Caco-2 (cell line): ENCODE measurements at regions not wholly inside any gene's neighbourhood (a gene's known extent, or its start where the extent isn't known, plus 50 kb on each side); places are given as distances from the start of the nearest gene placed in this dataset.

Experiments
- BruUV-seq: library from RNA; stranded (reverse); fragments of 400-500 nt; replicated peaks from 2 replicates; lab custom pipeline; 2021; lab: Mats Ljungman, UMichigan
- CTCF ChIA-PET: fragments of 300-600 bp; sonication (Branson Sonifier 250); formaldehyde crosslinking; loops from one replicate; lab custom pipeline; 2022; ENCODE audit warnings: antibody characterized with exemption; lab: Charles Lee
- POLR2A ChIA-PET: fragments of 300-600 bp; sonication (Branson Sonifier 250); formaldehyde crosslinking; loops from one replicate; lab custom pipeline; 2022; ENCODE audit warnings: antibody characterized with exemption; lab: Charles Lee
- DNase-seq, 2 experiments: peaks; one replicate each; pipeline versions ENCODE4 v3.0.0 to v3.0.0-alpha.2; 2020 to 2022
- H3K27me3 ChIP-seq: replicated peaks from 2 replicates; pipeline ENCODE4 v1.6.0; 2011; ENCODE audit warnings: low read length; ENCODE audit not compliant: control insufficient read depth, insufficient read depth
- H3K36me3 ChIP-seq: 2 replicates; pipeline ENCODE4 v1.5.1; 2011; ENCODE audit warnings: low read length; ENCODE audit not compliant: control insufficient read depth, insufficient read depth
- H3K4me1 ChIP-seq: fragments of 250-450 bp; sonication (Bioruptor Pico); 2 replicates; pipeline ENCODE4 v1.5.1; 2020; ENCODE audit warnings: mild to moderate bottlenecking
- H3K4me3 ChIP-seq: 2 replicates; pipeline ENCODE4 v1.5.1; 2011; ENCODE audit warnings: low read depth, mild to moderate bottlenecking, control low read depth, low read length
- H3K9me3 ChIP-seq: fragments of 250-450 bp; sonication (Bioruptor Pico); 2 replicates; pipeline ENCODE4 v1.5.1; 2020; ENCODE audit warnings: mild to moderate bottlenecking, moderate library complexity
- H3K27ac Mint-ChIP-seq: one replicate; pipeline ENCODE4 v1.8.0; 2022; ENCODE audit warnings: mixed read lengths; ENCODE audit not compliant: unreplicated experiment
- H3K27me3 Mint-ChIP-seq: one replicate; pipeline ENCODE4 v1.8.0; 2022; ENCODE audit warnings: mixed read lengths; ENCODE audit not compliant: insufficient read depth, unreplicated experiment
- H3K36me3 Mint-ChIP-seq: one replicate; pipeline ENCODE4 v1.8.0; 2022; ENCODE audit warnings: mild to moderate bottlenecking, mixed read lengths; ENCODE audit not compliant: insufficient read depth, unreplicated experiment
- H3K4me1 Mint-ChIP-seq: one replicate; pipeline ENCODE4 v1.8.0; 2022; ENCODE audit warnings: low read depth, mixed read lengths; ENCODE audit not compliant: unreplicated experiment
- H3K4me3 Mint-ChIP-seq: one replicate; pipeline ENCODE4 v1.8.0; 2022; ENCODE audit warnings: mild to moderate bottlenecking, moderate library complexity, mixed read lengths; ENCODE audit not compliant: unreplicated experiment
- H3K9me3 Mint-ChIP-seq: one replicate; pipeline ENCODE4 v1.8.0; 2022; ENCODE audit warnings: mixed read lengths; ENCODE audit not compliant: unreplicated experiment
- intact Hi-C: fragments of 100-400 bp; cut with micrococcal nuclease; formaldehyde crosslinking; loops from one replicate; pipeline ENCODE4 v1.10.0; 2022; ENCODE audit not compliant: unreplicated experiment
- TF ChIP-seq, protein P1 (sequence below), 2 experiments: fragments of 200-600 bp in 1 of 2; IDR thresholded peaks; 1 replicate in 1 of 2; 2 replicates in 1 of 2; pipeline versions ENCODE4 v1.5.1 to v1.8.0; 2011 to 2022; ENCODE audit warnings: antibody characterized with exemption in 1 of 2, control low read depth in 1 of 2, inconsistent platforms in 1 of 2, low read depth in 1 of 2, low read length in 1 of 2, mild to moderate bottlenecking in 1 of 2, moderate library complexity in 1 of 2; ENCODE audit not compliant: insufficient read depth in 1 of 2, severe bottlenecking in 1 of 2, unreplicated experiment in 1 of 2

DNA sequence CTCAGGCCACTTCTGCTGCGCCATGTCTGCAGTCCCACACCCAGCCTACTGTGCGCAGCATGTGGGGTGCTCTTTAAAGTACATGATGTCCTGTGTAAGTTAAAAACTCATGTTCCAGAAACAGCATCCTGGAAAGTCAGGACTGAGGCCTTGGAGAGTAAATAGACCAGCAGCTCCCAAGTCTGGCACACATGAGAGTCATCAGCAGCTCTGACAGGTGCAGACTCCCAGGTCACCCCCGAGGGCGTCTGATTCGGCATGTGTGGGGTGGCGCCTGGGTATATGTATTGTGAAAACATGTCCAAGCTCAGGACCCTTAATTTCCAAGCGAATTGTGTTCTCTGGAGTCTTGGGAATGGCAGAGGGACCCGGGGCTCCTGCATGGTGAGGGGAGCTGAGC lies 120.1 kb upstream of the RUNX3 start:
- no peaks in the 10 kb centered on the region for H3K4me1 Mint-ChIP-seq
- no peak overlapping the region for H3K4me3 ChIP-seq
- no peak overlapping the region for H3K4me3 Mint-ChIP-seq
- no peaks in the 10 kb centered on the region for H3K27me3 ChIP-seq
- H3K9me3 ChIP-seq, result no peaks in the 10 kb centered on the region
- intact Hi-C loops, result no loop called here
- no TSS peak for BruUV-seq
- H3K27me3 Mint-ChIP-seq, result peaks cover 18% of the 10 kb centered on the region
- H3K27ac Mint-ChIP-seq, result no peak overlapping the region
- no peaks in the 10 kb centered on the region for H3K36me3 Mint-ChIP-seq
- H3K9me3 Mint-ChIP-seq, result no peaks in the 10 kb centered on the region
- H3K4me1 ChIP-seq, result no peaks in the 10 kb centered on the region
- ChIA-PET CTCF (no interaction called here), POLR2A (interaction anchor here (0.6 kb wide), 1 partner anchor 17 kb away, joined by 3 read pairs; no protein-coding TSS in a partner anchor)
- H3K36me3 ChIP-seq, result no peaks in the 10 kb centered on the region
- DNase-seq, result no peak
- TF ChIP-seq, protein P1, sequence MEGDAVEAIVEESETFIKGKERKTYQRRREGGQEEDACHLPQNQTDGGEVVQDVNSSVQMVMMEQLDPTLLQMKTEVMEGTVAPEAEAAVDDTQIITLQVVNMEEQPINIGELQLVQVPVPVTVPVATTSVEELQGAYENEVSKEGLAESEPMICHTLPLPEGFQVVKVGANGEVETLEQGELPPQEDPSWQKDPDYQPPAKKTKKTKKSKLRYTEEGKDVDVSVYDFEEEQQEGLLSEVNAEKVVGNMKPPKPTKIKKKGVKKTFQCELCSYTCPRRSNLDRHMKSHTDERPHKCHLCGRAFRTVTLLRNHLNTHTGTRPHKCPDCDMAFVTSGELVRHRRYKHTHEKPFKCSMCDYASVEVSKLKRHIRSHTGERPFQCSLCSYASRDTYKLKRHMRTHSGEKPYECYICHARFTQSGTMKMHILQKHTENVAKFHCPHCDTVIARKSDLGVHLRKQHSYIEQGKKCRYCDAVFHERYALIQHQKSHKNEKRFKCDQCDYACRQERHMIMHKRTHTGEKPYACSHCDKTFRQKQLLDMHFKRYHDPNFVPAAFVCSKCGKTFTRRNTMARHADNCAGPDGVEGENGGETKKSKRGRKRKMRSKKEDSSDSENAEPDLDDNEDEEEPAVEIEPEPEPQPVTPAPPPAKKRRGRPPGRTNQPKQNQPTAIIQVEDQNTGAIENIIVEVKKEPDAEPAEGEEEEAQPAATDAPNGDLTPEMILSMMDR (IDR thresholded peaks at IDR 0.05; ENCODE audit: insufficient read depth in 1 of 2, low read depth in 1 of 2, low read length in 1 of 2, severe bottlenecking in 1 of 2, unreplicated experiment in 1 of 2), result no peak

DNA sequence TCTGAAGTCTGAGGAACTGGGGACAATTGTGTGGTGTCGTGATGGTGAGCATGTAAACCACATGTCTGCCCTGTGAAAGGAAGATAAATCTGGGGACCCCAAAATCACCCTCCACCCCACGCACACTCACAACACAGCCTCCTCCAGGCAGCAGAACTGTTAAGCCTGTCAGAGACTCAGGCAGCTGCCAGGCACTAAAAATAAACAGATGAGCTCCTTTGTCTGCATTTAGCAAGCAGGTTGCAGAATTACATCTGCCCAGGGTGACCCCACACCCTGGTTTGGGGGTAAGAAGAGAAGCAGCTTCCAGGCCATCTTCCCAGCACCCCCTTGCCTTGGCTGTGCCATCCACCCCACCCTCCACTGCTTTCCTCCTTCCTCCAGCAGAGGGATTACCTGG lies 119.1 kb upstream of the RUNX3 start:
- BruUV-seq, result no TSS peak
- H3K4me3 ChIP-seq, result no peak overlapping the region
- POLR2A ChIA-PET, result no interaction called here

DNA sequence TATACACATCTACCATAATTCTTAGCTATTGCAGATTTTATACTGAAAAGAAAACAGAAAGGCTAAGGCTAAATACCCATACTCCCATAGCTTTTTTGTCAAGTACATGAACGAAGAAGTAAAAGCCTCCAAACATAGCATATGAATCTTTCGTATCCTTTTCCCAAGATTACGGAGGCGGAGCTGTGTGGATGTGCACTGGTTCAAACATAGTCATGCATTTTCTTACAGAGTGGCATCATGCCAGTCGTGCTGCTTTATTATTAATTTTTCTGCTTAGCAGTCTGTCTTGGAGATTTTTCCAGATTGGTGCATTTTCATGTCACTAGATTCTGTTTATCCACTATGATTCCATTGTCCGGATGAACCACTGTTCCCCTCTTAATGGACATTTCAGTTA lies 118.7 kb upstream of the RUNX3 start:
- H3K4me3 ChIP-seq, result no peak overlapping the region
- H3K36me3 ChIP-seq, result no peaks in the 10 kb centered on the region
- no peaks in the 10 kb centered on the region for H3K36me3 Mint-ChIP-seq
- no peaks in the 10 kb centered on the region for H3K4me1 ChIP-seq
- BruUV-seq, result no TSS peak
- intact Hi-C loops, result no loop called here
- no peak overlapping the region for H3K27ac Mint-ChIP-seq
- H3K27me3 Mint-ChIP-seq, result peaks cover 14% of the 10 kb centered on the region
- H3K4me1 Mint-ChIP-seq, result no peaks in the 10 kb centered on the region
- ChIA-PET POLR2A (no interaction called here), CTCF (no interaction called here)
- no peaks in the 10 kb centered on the region for H3K9me3 ChIP-seq
- no peak overlapping the region for H3K4me3 Mint-ChIP-seq
- TF ChIP-seq, protein P1 (IDR thresholded peaks at IDR 0.05; ENCODE audit: insufficient read depth in 1 of 2, low read depth in 1 of 2, low read length in 1 of 2, severe bottlenecking in 1 of 2, unreplicated experiment in 1 of 2), result no peak
- H3K27me3 ChIP-seq, result no peaks in the 10 kb centered on the region
- no peaks in the 10 kb centered on the region for H3K9me3 Mint-ChIP-seq
- DNase-seq, result no peak

More for the DNA sequence above, 119.1 kb upstream of the RUNX3 start:
- Mint-ChIP-seq H3K4me3 (no peak overlapping the region), H3K27me3 (peaks cover 18% of the 10 kb centered on the region), H3K36me3 (no peaks in the 10 kb centered on the region), H3K9me3 (no peaks in the 10 kb centered on the region), H3K4me1 (no peaks in the 10 kb centered on the region), H3K27ac (no peak overlapping the region)
- CTCF ChIA-PET, result no interaction called here
- Histone ChIP-seq H3K36me3 (no peaks in the 10 kb centered on the region), H3K27me3 (no peaks in the 10 kb centered on the region), H3K9me3 (no peaks in the 10 kb centered on the region), H3K4me1 (no peaks in the 10 kb centered on the region)
- TF ChIP-seq, protein P1 (IDR thresholded peaks at IDR 0.05; ENCODE audit: insufficient read depth in 1 of 2, low read depth in 1 of 2, low read length in 1 of 2, severe bottlenecking in 1 of 2, unreplicated experiment in 1 of 2), result no peak
- no peak for DNase-seq
- intact Hi-C loops, result no loop called here
